B cell (primary cell): ENCODE measurements at regions not wholly inside any gene's neighbourhood (a gene's known extent, or its start where the extent isn't known, plus 50 kb on each side); places are given as distances from the start of the nearest gene placed in this dataset.

Experiments used
- EZH2 ChIP-seq: IDR thresholded peaks from 2 replicates; pipeline ENCODE4 v1.6.1; 2012; ENCODE audit warnings: borderline replicate concordance, low read depth, mild to moderate bottlenecking, moderate library complexity, low read length; ENCODE audit not compliant: insufficient read depth, poor library complexity, severe bottlenecking
- TF ChIP-seq, protein P1 (sequence below): fragments of 200-600 bp; IDR thresholded peaks from one replicate; pipeline ENCODE4 v1.8.0; 2022; ENCODE audit warnings: antibody characterized with exemption, mild to moderate bottlenecking

DNA sequence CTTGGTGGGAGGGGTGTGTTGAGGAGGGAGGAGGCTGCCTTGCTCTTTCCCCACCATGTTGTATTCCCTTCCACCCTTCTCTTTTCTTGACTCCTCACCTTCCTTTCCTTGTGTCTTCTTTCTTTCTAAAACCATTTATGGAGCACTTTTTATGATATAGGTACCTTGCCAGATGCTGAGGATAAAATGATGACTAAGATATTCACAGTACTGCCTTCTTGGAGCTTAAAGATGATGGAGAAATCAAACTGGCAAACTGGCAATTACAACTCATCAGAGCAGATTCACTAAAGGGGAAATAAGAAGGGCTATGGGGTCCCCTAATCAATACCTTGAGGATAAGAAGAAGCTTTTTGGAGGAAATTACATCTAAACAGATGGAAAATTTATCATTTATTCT lies 273.2 kb upstream of the MEF2C start:
- TF ChIP-seq, protein P1, sequence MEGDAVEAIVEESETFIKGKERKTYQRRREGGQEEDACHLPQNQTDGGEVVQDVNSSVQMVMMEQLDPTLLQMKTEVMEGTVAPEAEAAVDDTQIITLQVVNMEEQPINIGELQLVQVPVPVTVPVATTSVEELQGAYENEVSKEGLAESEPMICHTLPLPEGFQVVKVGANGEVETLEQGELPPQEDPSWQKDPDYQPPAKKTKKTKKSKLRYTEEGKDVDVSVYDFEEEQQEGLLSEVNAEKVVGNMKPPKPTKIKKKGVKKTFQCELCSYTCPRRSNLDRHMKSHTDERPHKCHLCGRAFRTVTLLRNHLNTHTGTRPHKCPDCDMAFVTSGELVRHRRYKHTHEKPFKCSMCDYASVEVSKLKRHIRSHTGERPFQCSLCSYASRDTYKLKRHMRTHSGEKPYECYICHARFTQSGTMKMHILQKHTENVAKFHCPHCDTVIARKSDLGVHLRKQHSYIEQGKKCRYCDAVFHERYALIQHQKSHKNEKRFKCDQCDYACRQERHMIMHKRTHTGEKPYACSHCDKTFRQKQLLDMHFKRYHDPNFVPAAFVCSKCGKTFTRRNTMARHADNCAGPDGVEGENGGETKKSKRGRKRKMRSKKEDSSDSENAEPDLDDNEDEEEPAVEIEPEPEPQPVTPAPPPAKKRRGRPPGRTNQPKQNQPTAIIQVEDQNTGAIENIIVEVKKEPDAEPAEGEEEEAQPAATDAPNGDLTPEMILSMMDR = no peak
- TF ChIP-seq EZH2 = no peak
